Heart left ventricle (tissue), 16 donors: ENCODE measurements at regions not wholly inside any gene's neighbourhood (a gene's known extent, or its start where the extent isn't known, plus 50 kb on each side); places are given as distances from the start of the nearest gene placed in this dataset.

ENCODE experiments used
- ATAC-seq, 4 donors: fragments of 200-7000 bp; cut with Tn5 transposase; one replicate each; pipeline ENCODE4 v1.9.1; 2020 to 2022; ENCODE audit warnings: moderate library complexity in 4 of 4, mild to moderate bottlenecking in 3 of 4, moderate number of reproducible peaks in 1 of 4
- DNase-seq, 5 donors: peaks; one replicate each; pipeline ENCODE4 v3.0.0-alpha.2; 2020
- H3K27ac ChIP-seq, 12 donors: fragments of 200-600 bp; sonication (generic) in 4 of 12; one replicate each; pipeline versions ENCODE4 v1.5.0 to v1.8.0; 2016 to 2022; ENCODE audit warnings: mild to moderate bottlenecking in 2 of 12
- H3K27me3 ChIP-seq, 9 donors: fragments of 200-600 bp; sonication (generic) in 2 of 9; one replicate each; pipeline versions ENCODE4 v1.5.1 to v1.8.0; 2016 to 2022; ENCODE audit warnings: mild to moderate bottlenecking in 3 of 9
- H3K36me3 ChIP-seq, 9 donors: fragments of 200-600 bp; sonication (generic) in 2 of 9; one replicate each; pipeline versions ENCODE4 v1.5.0 to v1.8.0; 2018 to 2022; ENCODE audit warnings: mild to moderate bottlenecking in 2 of 9
- H3K4me1 ChIP-seq, 12 donors: fragments of 200-600 bp; sonication (generic) in 4 of 12; one replicate each; pipeline versions ENCODE4 v1.5.0 to v1.8.0; 2016 to 2022; ENCODE audit warnings: mild to moderate bottlenecking in 3 of 12
- H3K4me3 ChIP-seq, 12 donors: fragments of 200-600 bp; sonication (generic) in 4 of 12; one replicate each; pipeline versions ENCODE4 v1.5.0 to v1.8.0; 2017 to 2022; ENCODE audit warnings: mild to moderate bottlenecking in 9 of 12, moderate library complexity in 4 of 12
- H3K9me3 ChIP-seq, 12 donors: fragments of 200-600 bp; sonication (generic) in 4 of 12; one replicate each; pipeline versions ENCODE4 v1.5.0 to v1.8.0; 2016 to 2022; ENCODE audit warnings: mild to moderate bottlenecking in 1 of 12
- POLR2A ChIP-seq, 2 donors: fragments of 450-650 bp; IDR thresholded peaks; one replicate each; pipeline ENCODE4 v1.6.1; 2017; ENCODE audit warnings: antibody characterized with exemption in 2 of 2, mild to moderate bottlenecking in 2 of 2, moderate library complexity in 2 of 2
- WGBS, 4 donors: extraction: QIAGEN DNeasy Blood & Tissue Kit in 2 of 4; methylation state at CpG; one replicate each; pipeline versions ENCODE4 v1.1.5 to v1.1.7; 2013 to 2018; 5-methylcytosine and 5-hydroxymethylcytosine counted together
- intact Hi-C, 10 donors: fragments of 100-400 bp; cut with DNase I; formaldehyde crosslinking; loops; one replicate each; pipeline versions ENCODE4 v1.11.1 to v1.14.2; 2022
- TF ChIP-seq, protein P1 (sequence below), 12 donors: fragments of 200-600 bp; sonication (generic) in 4 of 12; IDR thresholded peaks; one replicate each; pipeline versions ENCODE4 v1.5.0 to v1.8.0; 2018 to 2022; ENCODE audit warnings: antibody characterized with exemption in 12 of 12, mild to moderate bottlenecking in 5 of 12
- donor health status: ischemic (EF 13 %, LVEDD 7.1; RV severe dilation, severe dysfunction).
- donor health status: healthy with polysubstance abuse.
- donor health status: DM: no; HTN: yes; CAD: no.
- donor health status: DM: no; HTN: no; CAD: no.
- donor health status: ischemic (EF 25% LVEDD 6.9; RV normal size, moderate dysfunction).
- donor health status: ischemic (EF 25% LVEDD 5.7; RV mildly dilated, moderate dysfunction).
- donor health status: healthy.
- donor health status: DM: yes; HTN: yes; CAD: no.
- donor health status: ischemic (EF 35%, LVEDD 5.7; RV mildly dilated, moderate dysfunction).
- donor health status: nonischemic (EF 11% LVEDD 7.7; RV severe dilation, severe dysfunction).
- donor health status: DM: yes; HTN: yes; CAD: no.
- donor health status: PGD.
- donor health status: ischemic (EF 29% LVEDD 5.4; RV normal size, mild dysfunction).
- donor health status: nonischemic (EF 23%, LVEDD 6.1; RV moderate dilation, normal function).

DNA sequence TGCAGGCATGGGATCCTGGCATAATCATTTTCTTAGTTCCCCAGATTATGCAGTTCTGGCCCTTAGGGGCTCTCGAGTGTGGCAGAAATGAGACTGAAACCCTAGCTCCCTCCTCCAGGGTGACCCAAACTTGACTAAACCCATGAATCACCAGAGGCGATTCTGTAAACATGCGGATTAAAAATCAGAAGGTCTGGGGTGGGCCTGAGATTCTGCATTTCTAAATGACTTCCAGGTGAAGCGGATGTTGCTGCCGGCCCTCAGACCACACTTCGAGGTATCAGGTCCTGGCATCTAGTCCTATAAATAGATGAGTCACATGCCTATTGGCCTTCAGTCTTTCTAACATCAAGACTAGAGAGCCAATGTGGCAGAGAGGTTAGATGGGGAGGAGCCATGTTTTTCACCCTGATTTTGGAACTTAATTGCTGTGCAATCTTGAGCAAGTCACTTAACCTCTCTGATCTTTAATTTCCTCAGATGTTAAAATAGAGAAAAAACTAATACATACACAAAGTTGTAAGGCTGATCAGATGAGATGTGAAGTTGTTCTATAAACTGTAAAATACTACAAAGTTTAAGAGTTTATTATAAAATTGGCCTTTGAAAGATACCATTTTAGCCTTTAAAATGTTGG is 431.2 kb downstream of the FOXO1 start:
- TF ChIP-seq POLR2A (IDR thresholded peaks at IDR 0.05): no peak
- TF ChIP-seq, protein P1, sequence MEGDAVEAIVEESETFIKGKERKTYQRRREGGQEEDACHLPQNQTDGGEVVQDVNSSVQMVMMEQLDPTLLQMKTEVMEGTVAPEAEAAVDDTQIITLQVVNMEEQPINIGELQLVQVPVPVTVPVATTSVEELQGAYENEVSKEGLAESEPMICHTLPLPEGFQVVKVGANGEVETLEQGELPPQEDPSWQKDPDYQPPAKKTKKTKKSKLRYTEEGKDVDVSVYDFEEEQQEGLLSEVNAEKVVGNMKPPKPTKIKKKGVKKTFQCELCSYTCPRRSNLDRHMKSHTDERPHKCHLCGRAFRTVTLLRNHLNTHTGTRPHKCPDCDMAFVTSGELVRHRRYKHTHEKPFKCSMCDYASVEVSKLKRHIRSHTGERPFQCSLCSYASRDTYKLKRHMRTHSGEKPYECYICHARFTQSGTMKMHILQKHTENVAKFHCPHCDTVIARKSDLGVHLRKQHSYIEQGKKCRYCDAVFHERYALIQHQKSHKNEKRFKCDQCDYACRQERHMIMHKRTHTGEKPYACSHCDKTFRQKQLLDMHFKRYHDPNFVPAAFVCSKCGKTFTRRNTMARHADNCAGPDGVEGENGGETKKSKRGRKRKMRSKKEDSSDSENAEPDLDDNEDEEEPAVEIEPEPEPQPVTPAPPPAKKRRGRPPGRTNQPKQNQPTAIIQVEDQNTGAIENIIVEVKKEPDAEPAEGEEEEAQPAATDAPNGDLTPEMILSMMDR (IDR thresholded peaks at IDR 0.05): no peak
- Histone ChIP-seq H3K9me3 (peaks cover 0 to 3% (median 0%) of the 10 kb centered on the region in 12 donors), H3K27ac (peak overlapping the region in 10 of 12 donors; percentile 24 to 84 (median 51)), H3K4me3 (no peak overlapping the region), H3K27me3 (no peaks in the 10 kb centered on the region), H3K36me3 (no peaks in the 10 kb centered on the region), H3K4me1 (peaks cover 0 to 37% (median 10%) of the 10 kb centered on the region in 12 donors)
- DNase-seq: no peak
- 80 to 93% (median 85%) methylated on average over 6 of the region's 6 CpGs for WGBS, 4 donors
- intact Hi-C loops: no loop called here
- no peak for ATAC-seq

DNA sequence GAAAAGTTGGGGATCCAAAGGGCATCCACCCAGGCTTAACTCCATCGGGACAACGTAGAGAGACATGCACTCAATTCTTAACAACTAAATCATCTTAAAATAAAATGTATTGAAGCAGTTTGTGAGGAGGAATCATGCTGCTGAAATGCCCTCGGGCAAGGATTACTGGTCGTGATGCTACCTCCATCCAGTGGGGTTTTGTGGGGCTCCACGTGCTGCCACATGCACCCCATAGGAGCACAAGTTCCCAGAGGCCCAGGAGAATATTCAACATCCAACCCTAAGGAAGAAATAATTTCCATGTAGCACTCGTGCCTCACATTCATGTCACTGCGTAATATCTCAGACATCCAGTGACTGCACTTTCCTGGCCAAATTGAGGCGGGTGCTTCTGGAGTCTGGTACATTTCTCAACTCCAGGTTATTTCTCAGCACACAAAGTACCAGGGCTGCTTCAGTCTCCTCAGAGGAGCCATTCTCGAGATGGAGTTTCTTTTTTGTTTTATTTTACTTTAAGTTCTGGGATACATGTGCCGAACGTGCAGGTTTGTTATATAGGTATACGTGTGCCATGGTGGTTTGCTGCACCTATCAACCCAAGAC is 429.8 kb downstream of the FOXO1 start:
- ATAC-seq (peak; percentile 63 to 78 (median 70)), DNase-seq (peak in 2 of 5 donors; percentile 54 to 63)
- TF ChIP-seq, protein P1 (IDR thresholded peaks at IDR 0.05): no peak
- no peak for TF ChIP-seq POLR2A (IDR thresholded peaks at IDR 0.05)
- Histone ChIP-seq H3K9me3 (peaks cover 0 to 3% (median 0%) of the 10 kb centered on the region in 12 donors), H3K4me3 (no peak overlapping the region), H3K27ac (peak overlapping the region; percentile 17 to 92 (median 68)), H3K27me3 (no peaks in the 10 kb centered on the region), H3K36me3 (no peaks in the 10 kb centered on the region), H3K4me1 (peaks cover 0 to 30% (median under 1%) of the 10 kb centered on the region in 12 donors)
- 64 to 80% (median 73%) methylated on average over 10 to 12 of the region's 12 CpGs for WGBS, 4 donors
- intact Hi-C loops: no loop called here

DNA sequence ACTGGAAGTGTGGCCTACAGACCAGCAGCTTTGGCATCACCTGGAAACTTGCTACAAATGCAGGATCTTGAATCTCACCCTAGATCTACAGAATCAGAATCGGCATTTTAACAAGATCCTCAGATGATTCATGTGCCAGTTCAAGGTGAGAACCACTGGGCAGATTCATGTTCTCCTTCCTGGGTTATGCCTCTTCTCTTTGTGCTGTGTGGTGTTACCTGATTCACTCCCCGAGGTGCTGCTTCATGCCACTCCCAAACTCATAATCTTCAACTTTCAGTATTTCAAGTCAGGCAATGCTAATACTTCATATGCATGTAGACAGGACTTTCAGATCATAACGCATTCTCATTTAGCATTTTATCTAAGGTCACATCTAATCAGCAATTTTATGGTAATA is 427.7 kb downstream of the FOXO1 start:
- 92 to 99% (median 94%) methylated on average over 3 of the region's 3 CpGs for WGBS, 4 donors
- H3K36me3 ChIP-seq: no peaks in the 10 kb centered on the region
- H3K4me3 ChIP-seq: no peak overlapping the region
- DNase-seq (no peak), ATAC-seq (no peak)
- H3K9me3 ChIP-seq: peaks cover 0 to 3% (median 0%) of the 10 kb centered on the region in 12 donors
- intact Hi-C loops: no loop called here
- peaks cover 0 to 19% (median 0%) of the 10 kb centered on the region in 12 donors for H3K4me1 ChIP-seq
- no peak for TF ChIP-seq POLR2A (IDR thresholded peaks at IDR 0.05)
- TF ChIP-seq, protein P1 (IDR thresholded peaks at IDR 0.05): no peak
- H3K27me3 ChIP-seq: no peaks in the 10 kb centered on the region
- no peak overlapping the region for H3K27ac ChIP-seq

DNA sequence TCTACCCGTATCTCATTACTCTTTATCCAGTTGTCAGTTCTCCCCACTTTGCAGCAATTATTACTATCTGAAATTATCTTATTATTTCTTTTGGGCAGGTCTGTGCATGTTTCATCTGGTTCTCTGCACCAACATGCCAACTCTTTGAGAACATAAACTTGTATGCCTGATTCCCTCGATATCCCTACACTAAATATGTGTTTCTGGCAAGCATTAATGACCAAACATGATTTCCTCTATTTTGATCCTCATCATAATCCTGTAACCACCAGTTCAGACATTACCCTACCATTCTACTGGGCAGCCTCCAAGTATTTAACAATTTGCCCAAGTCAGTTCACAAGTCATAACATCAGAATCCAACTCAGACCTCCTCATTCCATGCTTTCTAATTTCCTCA is 426.1 kb downstream of the FOXO1 start:
- TF ChIP-seq, protein P1 (IDR thresholded peaks at IDR 0.05): no peak
- no peak for TF ChIP-seq POLR2A (IDR thresholded peaks at IDR 0.05)
- ATAC-seq (no peak), DNase-seq (no peak)
- intact Hi-C loops: no loop called here
- Histone ChIP-seq H3K9me3 (peaks cover 0 to 3% (median 0%) of the 10 kb centered on the region in 12 donors), H3K27ac (no peak overlapping the region), H3K27me3 (no peaks in the 10 kb centered on the region), H3K4me1 (peaks cover 0 to 13% (median 0%) of the 10 kb centered on the region in 12 donors), H3K4me3 (no peak overlapping the region), H3K36me3 (no peaks in the 10 kb centered on the region)
- WGBS, 4 donors: 87 to 93% (median 90%) methylated on average over 2 of the region's 2 CpGs
